HepG2 (cell line): ENCODE measurements at regions not wholly inside any gene's neighbourhood (a gene's known extent, or its start where the extent isn't known, plus 50 kb on each side); places are given as distances from the start of the nearest gene placed in this dataset.

ENCODE experiments used
- ATAC-seq: fragments of 200-7000 bp; cut with Tn5 transposase; 3 replicates; pipeline ENCODE4 v1.9.1; 2020; ENCODE audit warnings: mild to moderate bottlenecking, moderate library complexity
- BruUV-seq: library from RNA; stranded (reverse); fragments of 400-500 nt; replicated peaks from 2 replicates; lab custom pipeline; 2021; lab: Mats Ljungman, UMichigan
- CTCF ChIA-PET: fragments of 300-600 bp; formaldehyde crosslinking; extraction: SDS; loops from one replicate; lab custom pipeline; 2021; ENCODE audit warnings: low total read pairs, inconsistent platforms, low intra/inter-chr PET ratio; lab: Yijun Ruan, JAX
- POLR2A ChIA-PET: fragments of 350-600 bp; sonication (Branson Sonifier 250); formaldehyde crosslinking; loops from one replicate; lab custom pipeline; 2020; ENCODE audit warnings: antibody characterized with exemption, inconsistent platforms; lab: Yijun Ruan, JAX
- DNase-seq: peaks from one replicate; pipeline ENCODE4 v3.0.0-alpha.2; 2015; ENCODE audit warnings: low spot score
- FAIRE-seq: peaks from 3 replicates; lab custom pipeline; 2011; peaks lifted over from hg19 to GRCh38; lab: Jason Lieb, UNC
- H2AFZ ChIP-seq: one replicate; pipeline ENCODE4 v1.6.1; 2011; ENCODE audit warnings: low read length, inconsistent platforms
- H3K27ac ChIP-seq: fragments of 300-600 bp; 3 replicates; pipeline ENCODE4 v1.8.0; 2011; ENCODE audit warnings: mixed run types, mild to moderate bottlenecking, mixed read lengths, low read length, inconsistent platforms; ENCODE audit not compliant: insufficient read depth; ENCODE audit errors: extremely low read length
- H3K27me3 ChIP-seq, 2 experiments: fragments of 200-600 bp in 1 of 2; 2 replicates in 1 of 2; 3 replicates in 1 of 2; pipeline versions ENCODE4 v1.6.0 to v1.8.0; 2011; ENCODE audit warnings: low read length in 2 of 2, mild to moderate bottlenecking in 2 of 2, moderate library complexity in 2 of 2, inconsistent platforms in 1 of 2; ENCODE audit not compliant: insufficient read depth in 2 of 2, control insufficient read depth in 1 of 2
- H3K36me3 ChIP-seq, 2 experiments: fragments of 200-600 bp in 1 of 2; replicated peaks in 1 of 2; 2 replicates in 1 of 2; 3 replicates in 1 of 2; pipeline versions ENCODE4 v1.5.1 to v1.8.0; 2011; ENCODE audit warnings: low read length in 2 of 2, inconsistent platforms in 1 of 2; ENCODE audit not compliant: insufficient read depth in 2 of 2, control insufficient read depth in 1 of 2
- H3K4me1 ChIP-seq: 2 replicates; pipeline ENCODE4 v1.5.1; 2012; ENCODE audit warnings: low read length, inconsistent platforms; ENCODE audit not compliant: insufficient read depth
- H3K4me2 ChIP-seq: 2 replicates; pipeline ENCODE4 v1.6.0; 2011; ENCODE audit warnings: low read depth, low read length, inconsistent platforms
- H3K4me3 ChIP-seq, 3 experiments: fragments of 200-600 bp in 1 of 3; sonication (generic), shearing (Covaris generic) in 1 of 3; replicated peaks in 1 of 3; 2 replicates each; pipeline ENCODE4 v1.5.1; 2011 to 2016; ENCODE audit warnings: low read length in 3 of 3, inconsistent platforms in 2 of 3, low read depth in 2 of 3, mild to moderate bottlenecking in 2 of 3, control low read depth in 1 of 3, mixed read lengths in 1 of 3; ENCODE audit not compliant: insufficient read depth in 1 of 3
- H3K79me2 ChIP-seq: one replicate; pipeline ENCODE4 v1.6.1; 2011; ENCODE audit warnings: low read length, inconsistent platforms; ENCODE audit not compliant: insufficient read depth
- H3K9ac ChIP-seq: 2 replicates; pipeline ENCODE4 v1.6.0; 2011; ENCODE audit warnings: mild to moderate bottlenecking, low read depth, low read length, inconsistent platforms; ENCODE audit not compliant: insufficient read depth
- H3K9me3 ChIP-seq: 2 replicates; pipeline ENCODE4 v1.5.1; 2012; ENCODE audit warnings: mild to moderate bottlenecking, low read length
- H4K20me1 ChIP-seq: 2 replicates; pipeline ENCODE4 v1.6.0; 2011; ENCODE audit warnings: inconsistent platforms, mild to moderate bottlenecking, low read length, moderate library complexity; ENCODE audit not compliant: insufficient read depth
- DNMT1 ChIP-seq: sonication (generic); formaldehyde crosslinking; IDR thresholded peaks from 2 replicates; pipeline ENCODE4 v1.5.1; 2020; ENCODE audit warnings: mild to moderate bottlenecking, missing genetic modification reagents
- DRAP1 ChIP-seq: IDR thresholded peaks from 2 replicates; pipeline ENCODE4 v1.6.1; 2016; ENCODE audit warnings: missing genetic modification reagents, missing compliant biosample characterization
- GZF1 ChIP-seq: sonication (generic); formaldehyde crosslinking; IDR thresholded peaks from 2 replicates; pipeline ENCODE4 v1.5.1; 2020; ENCODE audit warnings: mild to moderate bottlenecking, missing genetic modification reagents
- KMT2A ChIP-seq: sonication (generic); formaldehyde crosslinking; IDR thresholded peaks from 2 replicates; pipeline ENCODE4 v1.4.0; 2020; ENCODE audit warnings: missing genetic modification reagents
- TFDP1 ChIP-seq: IDR thresholded peaks from 2 replicates; pipeline ENCODE4 v1.6.1; 2016; ENCODE audit warnings: missing compliant biosample characterization, missing genetic modification reagents, borderline replicate concordance
- ZBTB2 ChIP-seq: sonication (generic); formaldehyde crosslinking; IDR thresholded peaks from 2 replicates; pipeline ENCODE4 v1.8.0; 2022; ENCODE audit warnings: low read depth, missing genetic modification reagents
- ZBTB46 ChIP-seq: sonication (generic); formaldehyde crosslinking; IDR thresholded peaks from 2 replicates; pipeline ENCODE4 v1.4.0; 2020; ENCODE audit warnings: mild to moderate bottlenecking, missing genetic modification reagents, borderline replicate concordance
- ZNF274 ChIP-seq: sonication (generic); formaldehyde crosslinking; IDR thresholded peaks from 2 replicates; pipeline ENCODE4 v1.5.1; 2020; ENCODE audit warnings: mild to moderate bottlenecking, missing genetic modification reagents
- WGBS: methylation state at CpG from one replicate; pipeline ENCODE4 v1.1.6; 2017; ENCODE audit warnings: low lambda C conversion rate; 5-methylcytosine and 5-hydroxymethylcytosine counted together
- in situ Hi-C: cut with HindIII; loops from 2 replicates; pipeline ENCODE4 v1.10.0; 2017; ENCODE audit warnings: low pct_unique_long_range_greater_than_20kb; ENCODE audit not compliant: extremely low pct_ligation_motif_present
- intact Hi-C: fragments of 100-400 bp; cut with micrococcal nuclease; formaldehyde crosslinking; loops from one replicate; pipeline ENCODE4 v1.10.0; 2022; ENCODE audit not compliant: unreplicated experiment

GRCh38 chr3:25071846-25072245, 356.2 kb upstream of the RARB start:
- ChIA-PET CTCF (no interaction called here), POLR2A (no interaction called here)
- WGBS = 39% methylated on average over 5 of the region's 5 CpGs
- no peak overlapping the region for H3K4me2 ChIP-seq
- no peak for DNase-seq
- H3K36me3 ChIP-seq = no peaks in the 10 kb centered on the region
- no peaks in the 10 kb centered on the region for H3K79me2 ChIP-seq
- H3K9me3 ChIP-seq = no peaks in the 10 kb centered on the region
- in situ Hi-C loops (no loop called here), intact Hi-C loops (no loop called here)
- H3K27ac ChIP-seq = no peak overlapping the region
- no peak overlapping the region for H2AFZ ChIP-seq
- no peaks in the 10 kb centered on the region for H3K4me1 ChIP-seq
- no peak overlapping the region for H3K9ac ChIP-seq
- no TSS peak for BruUV-seq
- no peaks in the 10 kb centered on the region for H3K27me3 ChIP-seq
- no peak for FAIRE-seq
- TF ChIP-seq ZBTB2 (CRISPR knock-in tag) (no peak), TFDP1 (CRISPR knock-in tag) (no peak), DRAP1 (CRISPR knock-in tag) (no peak), DNMT1 (CRISPR knock-in tag) (no peak), GZF1 (CRISPR knock-in tag) (no peak), KMT2A (no peak), ZNF274 (CRISPR knock-in tag) (no peak), ZBTB46 (no peak)
- H3K4me3 ChIP-seq = no peak overlapping the region
- ATAC-seq = no peak
- no peaks in the 10 kb centered on the region for H4K20me1 ChIP-seq
